HCT116 (cell line): ENCODE measurements at regions not wholly inside any gene's neighbourhood (a gene's known extent, or its start where the extent isn't known, plus 50 kb on each side); places are given as distances from the start of the nearest gene placed in this dataset.

ENCODE experiments used
- ATAC-seq: fragments of 200-7000 bp; cut with Tn5 transposase; 2 replicates; pipeline ENCODE4 v1.9.1; 2020; ENCODE audit warnings: mild to moderate bottlenecking, moderate library complexity
- BruUV-seq: library from RNA; stranded (reverse); fragments of 400-500 nt; replicated peaks from 2 replicates; lab custom pipeline; 2021; lab: Mats Ljungman, UMichigan
- CTCF ChIA-PET: fragments of 300-600 bp; sonication (Branson Sonifier 250); formaldehyde crosslinking; loops from one replicate; lab custom pipeline; 2021; ENCODE audit warnings: antibody characterized with exemption; lab: Charles Lee
- POLR2A ChIA-PET: fragments of 300-600, 350-600 bp; sonication (Branson Sonifier 250); formaldehyde crosslinking; loops from one replicate; lab custom pipeline; 2021; ENCODE audit warnings: antibody characterized with exemption; lab: Charles Lee
- RAD21 ChIA-PET, 2 experiments: fragments of 300-600 bp; sonication (Branson Sonifier 250); formaldehyde crosslinking; loops; one replicate each; lab custom pipeline; 2023; ENCODE audit warnings: low total read pairs in 2 of 2; ENCODE audit not compliant: uncharacterized antibody in 2 of 2, unreplicated experiment in 2 of 2, low non-redundant PET in 1 of 2; lab: Charles Lee
- DNase-seq: peaks from one replicate; pipeline ENCODE4 v3.0.0-alpha.2; 2010; ENCODE audit warnings: low read depth, low spot score
- H2AFZ ChIP-seq: fragments of 200-600 bp; shearing (Covaris generic), sonication (generic); 2 replicates; pipeline ENCODE4 v1.6.1; 2017; ENCODE audit warnings: low read depth, mixed run types, mixed read lengths, antibody characterized with exemption, low read length; ENCODE audit not compliant: poor library complexity, severe bottlenecking
- H3K27ac ChIP-seq: 2 replicates; pipeline ENCODE4 v1.5.1; 2012; ENCODE audit warnings: low read depth, low read length
- H3K27me3 ChIP-seq: fragments of 200-600 bp; sonication (generic); 2 replicates; pipeline ENCODE4 v1.6.1; 2016; ENCODE audit warnings: mixed run types, low read length, mixed read lengths; ENCODE audit not compliant: insufficient read depth
- H3K36me3 ChIP-seq, 2 experiments: fragments of 200-500 bp in 1 of 2; fragments of 200-600 bp in 1 of 2; sonication (Bioruptor generic) in 1 of 2; sonication (generic) in 1 of 2; 2 replicates each; pipeline versions ENCODE4 v1.5.1 to v1.6.1; 2014 to 2016; ENCODE audit warnings: low read length in 2 of 2, inconsistent platforms in 1 of 2, mixed read lengths in 1 of 2, mixed run types in 1 of 2; ENCODE audit not compliant: insufficient read depth in 2 of 2, control insufficient read depth in 1 of 2
- H3K4me1 ChIP-seq, 2 experiments: fragments of 200-600 bp in 1 of 2; sonication (generic) in 1 of 2; 2 replicates each; pipeline versions ENCODE4 v1.5.1 to v1.6.1; 2012 to 2017; ENCODE audit warnings: low read length in 2 of 2, inconsistent platforms in 1 of 2, mild to moderate bottlenecking in 1 of 2, mixed read lengths in 1 of 2, mixed run types in 1 of 2, moderate library complexity in 1 of 2; ENCODE audit not compliant: insufficient read depth in 2 of 2, control insufficient read depth in 1 of 2
- H3K4me2 ChIP-seq: fragments of 200-600 bp; sonication (generic); 2 replicates; pipeline ENCODE4 v1.6.1; 2017; ENCODE audit warnings: mixed run types, low read length, mixed read lengths
- H3K4me3 ChIP-seq, 2 experiments: fragments of 200-600 bp in 1 of 2; sonication (generic) in 1 of 2; replicated peaks in 1 of 2; 2 replicates each; pipeline ENCODE4 v1.5.1; 2011 to 2016; ENCODE audit warnings: low read length in 2 of 2, control low read depth in 1 of 2, low read depth in 1 of 2, mild to moderate bottlenecking in 1 of 2, mixed read lengths in 1 of 2, mixed run types in 1 of 2
- H3K79me2 ChIP-seq: fragments of 200-600 bp; sonication (generic); 2 replicates; pipeline ENCODE4 v1.6.1; 2017; ENCODE audit warnings: mild to moderate bottlenecking, mixed run types, low read length, moderate library complexity, mixed read lengths; ENCODE audit not compliant: insufficient read depth
- H3K9ac ChIP-seq: fragments of 200-600 bp; sonication (generic); 2 replicates; pipeline ENCODE4 v1.6.1; 2016; ENCODE audit warnings: low read length, mixed read lengths
- H3K9me2 ChIP-seq: fragments of 200-600 bp; sonication (generic), shearing (Covaris generic); 2 replicates; pipeline ENCODE4 v1.6.1; 2017; ENCODE audit warnings: mixed run types, mild to moderate bottlenecking, moderate library complexity; ENCODE audit not compliant: insufficient read depth
- H3K9me3 ChIP-seq, 2 experiments: fragments of 200-500 bp in 1 of 2; fragments of 200-600 bp in 1 of 2; sonication (Bioruptor generic) in 1 of 2; sonication (generic) in 1 of 2; 2 replicates each; pipeline ENCODE4 v1.6.1; 2014 to 2017; ENCODE audit warnings: low read length in 2 of 2, mixed read lengths in 2 of 2, inconsistent platforms in 1 of 2, low read depth in 1 of 2, mild to moderate bottlenecking in 1 of 2, mixed run types in 1 of 2, moderate library complexity in 1 of 2; ENCODE audit not compliant: control insufficient read depth in 1 of 2, insufficient read depth in 1 of 2
- H4K20me1 ChIP-seq: fragments of 200-600 bp; sonication (generic), shearing (Covaris generic); 2 replicates; pipeline ENCODE4 v1.6.1; 2017; ENCODE audit warnings: mixed run types, mild to moderate bottlenecking, moderate library complexity; ENCODE audit not compliant: insufficient read depth
- ATF3 ChIP-seq: IDR thresholded peaks from 2 replicates; pipeline ENCODE4 v1.6.1; 2012
- CBX3 ChIP-seq: IDR thresholded peaks from 2 replicates; pipeline ENCODE4 v1.6.1; 2012; ENCODE audit warnings: low read depth
- EGR1 ChIP-seq: IDR thresholded peaks from 2 replicates; pipeline ENCODE4 v1.6.1; 2012; ENCODE audit warnings: low read depth
- EZH2phosphoT487 ChIP-seq: fragments of 200-600 bp; IDR thresholded peaks from 2 replicates; pipeline ENCODE4 v1.6.1; 2018; ENCODE audit warnings: antibody characterized with exemption, borderline replicate concordance
- JUND ChIP-seq: IDR thresholded peaks from 2 replicates; pipeline ENCODE4 v1.6.1; 2012
- RAD21 ChIP-seq: IDR thresholded peaks from 2 replicates; pipeline ENCODE4 v1.6.1; 2012; ENCODE audit warnings: low read depth, mild to moderate bottlenecking
- SRF ChIP-seq: IDR thresholded peaks from 2 replicates; pipeline ENCODE4 v1.6.1; 2012; ENCODE audit warnings: low read depth
- TCF7L2 ChIP-seq: IDR thresholded peaks from 2 replicates; pipeline ENCODE4 v1.7.0; 2011; ENCODE audit warnings: borderline replicate concordance, inconsistent platforms; ENCODE audit not compliant: insufficient read depth, insufficient read length; ENCODE audit errors: extremely low read depth
- ZBTB33 ChIP-seq: IDR thresholded peaks from 2 replicates; pipeline ENCODE4 v1.6.1; 2011; ENCODE audit warnings: mild to moderate bottlenecking, low read length, moderate library complexity; ENCODE audit not compliant: insufficient replicate concordance; ENCODE audit errors: extremely low read depth
- ZFX ChIP-seq: fragments of 450-650 bp; IDR thresholded peaks from 2 replicates; pipeline ENCODE4 v1.6.1; 2017
- ZNF274 ChIP-seq: fragments of 200-500 bp; sonication (Bioruptor generic); IDR thresholded peaks from 2 replicates; pipeline ENCODE4 v1.6.1; 2014; ENCODE audit warnings: mild to moderate bottlenecking, low read depth, low read length, inconsistent platforms
- intact Hi-C: fragments of 100-400 bp; cut with micrococcal nuclease; formaldehyde crosslinking; loops from 2 replicates; pipeline ENCODE4 v1.10.0; 2022

- H3K9me2 ChIP-seq, result no peaks in the 10 kb centered on the region
- H3K4me2 ChIP-seq, result no peak overlapping the region
- H3K27me3 ChIP-seq, result no peaks in the 10 kb centered on the region
- DNase-seq (no peak), ATAC-seq (no peak)
- CTCF ChIA-PET, result no interaction called here
- H3K79me2 ChIP-seq, result no peaks in the 10 kb centered on the region
- POLR2A ChIA-PET, result no interaction called here
- intact Hi-C loops, result no loop called here
- H3K4me1 ChIP-seq, result no peaks in the 10 kb centered on the region
- H3K9ac ChIP-seq, result no peak overlapping the region
- H3K9me3 ChIP-seq, result peaks cover 0 to 4% of the 10 kb centered on the region in 2 experiments; a peak in 1 of 4 replicates
- no peaks in the 10 kb centered on the region for H4K20me1 ChIP-seq
- H3K27ac ChIP-seq, result no peak overlapping the region
- H3K4me3 ChIP-seq, result no peak overlapping the region
- BruUV-seq, result no TSS peak
- RAD21 ChIA-PET, result no interaction called here
- TF ChIP-seq ZFX (no peak), CBX3 (no peak), JUND (no peak), SRF (no peak), ZNF274 (no peak), ATF3 (no peak), EGR1 (no peak), RAD21 (no peak), TCF7L2 (no peak), EZH2phosphoT487 (no peak), ZBTB33 (no peak)
- H3K36me3 ChIP-seq, result no peaks in the 10 kb centered on the region
- H2AFZ ChIP-seq, result no peak overlapping the region
Observed at GRCh38 chr12:124691429-124691828, 124.0 kb upstream of the NCOR2 start.
